SK-N-MC (cell line): ENCODE measurements at regions not wholly inside any gene's neighbourhood (a gene's known extent, or its start where the extent isn't known, plus 50 kb on each side); places are given as distances from the start of the nearest gene placed in this dataset.

ENCODE experiments used
- EZH2 ChIP-seq: fragments of 200-600 bp; sonication (generic); IDR thresholded peaks from one replicate; pipeline ENCODE4 v1.6.1; 2017; ENCODE audit warnings: antibody characterized with exemption
- FOXP2 ChIP-seq: optimal IDR thresholded peaks from 2 replicates; pipeline ENCODE3; 2011; ENCODE audit warnings: mild to moderate bottlenecking, moderate library complexity; ENCODE audit not compliant: insufficient read depth; ENCODE audit errors: extremely low read length, control extremely low read depth
- POLR2AphosphoS5 ChIP-seq: IDR thresholded peaks from 2 replicates; pipeline ENCODE4 v1.6.1; 2012; ENCODE audit warnings: mild to moderate bottlenecking, low read depth, low read length, borderline replicate concordance

DNA sequence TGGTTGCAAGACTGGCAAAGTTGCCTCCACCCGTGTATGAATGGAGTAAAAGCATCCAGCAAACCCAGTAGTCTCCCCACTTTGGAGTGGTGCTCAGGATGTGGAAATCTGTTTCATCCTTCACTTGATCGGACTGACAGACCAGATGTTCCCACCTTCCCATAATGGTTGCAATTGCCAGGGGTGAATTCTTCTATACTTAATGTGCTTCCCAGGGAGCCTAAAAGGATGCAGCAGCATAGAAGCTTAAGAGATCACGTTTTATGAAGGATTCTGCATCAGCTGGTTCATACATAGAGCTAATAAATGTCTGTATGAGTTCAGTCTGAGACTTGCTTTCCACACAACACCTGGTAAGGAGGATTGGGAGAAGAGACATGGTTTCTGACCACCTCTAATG lies 198.8 kb upstream of the S1PR3 start:
- no peak for TF ChIP-seq EZH2
- no peak for TF ChIP-seq POLR2AphosphoS5
- no peak for TF ChIP-seq FOXP2
